ENCODE measurements at regions not wholly inside any gene's neighbourhood (a gene's known extent, or its start where the extent isn't known, plus 50 kb on each side); places are given as distances from the start of the nearest gene placed in this dataset.

- TF ChIP-seq SUZ12 (IDR thresholded peaks at IDR 0.05; ENCODE audit: extremely low read depth, insufficient read depth, insufficient read length) (no peak), ZNF274 (IDR thresholded peaks at IDR 0.05; ENCODE audit: low read depth, low read length) (no peak)
Observed at GRCh38 chr10:10780746-10781145, 236.9 kb upstream of the CELF2 start.
